HCT116 (cell line): ENCODE measurements at regions not wholly inside any gene's neighbourhood (a gene's known extent, or its start where the extent isn't known, plus 50 kb on each side); places are given as distances from the start of the nearest gene placed in this dataset.

Experiments
- ATAC-seq: fragments of 200-7000 bp; cut with Tn5 transposase; 2 replicates; pipeline ENCODE4 v1.9.1; 2020; ENCODE audit warnings: mild to moderate bottlenecking, moderate library complexity
- BruUV-seq: library from RNA; stranded (reverse); fragments of 400-500 nt; replicated peaks from 2 replicates; lab custom pipeline; 2021; lab: Mats Ljungman, UMichigan
- CTCF ChIA-PET: fragments of 300-600 bp; sonication (Branson Sonifier 250); formaldehyde crosslinking; loops from one replicate; lab custom pipeline; 2021; ENCODE audit warnings: antibody characterized with exemption; lab: Charles Lee
- POLR2A ChIA-PET: fragments of 300-600, 350-600 bp; sonication (Branson Sonifier 250); formaldehyde crosslinking; loops from one replicate; lab custom pipeline; 2021; ENCODE audit warnings: antibody characterized with exemption; lab: Charles Lee
- RAD21 ChIA-PET, 2 experiments: fragments of 300-600 bp; sonication (Branson Sonifier 250); formaldehyde crosslinking; loops; one replicate each; lab custom pipeline; 2023; ENCODE audit warnings: low total read pairs in 2 of 2; ENCODE audit not compliant: uncharacterized antibody in 2 of 2, unreplicated experiment in 2 of 2, low non-redundant PET in 1 of 2; lab: Charles Lee
- DNase-seq: peaks from one replicate; pipeline ENCODE4 v3.0.0-alpha.2; 2010; ENCODE audit warnings: low read depth, low spot score
- H2AFZ ChIP-seq: fragments of 200-600 bp; shearing (Covaris generic), sonication (generic); 2 replicates; pipeline ENCODE4 v1.6.1; 2017; ENCODE audit warnings: low read depth, mixed run types, mixed read lengths, antibody characterized with exemption, low read length; ENCODE audit not compliant: poor library complexity, severe bottlenecking
- H3K27ac ChIP-seq: 2 replicates; pipeline ENCODE4 v1.5.1; 2012; ENCODE audit warnings: low read depth, low read length
- H3K27me3 ChIP-seq: fragments of 200-600 bp; sonication (generic); 2 replicates; pipeline ENCODE4 v1.6.1; 2016; ENCODE audit warnings: mixed run types, low read length, mixed read lengths; ENCODE audit not compliant: insufficient read depth
- H3K36me3 ChIP-seq, 2 experiments: fragments of 200-500 bp in 1 of 2; fragments of 200-600 bp in 1 of 2; sonication (Bioruptor generic) in 1 of 2; sonication (generic) in 1 of 2; 2 replicates each; pipeline versions ENCODE4 v1.5.1 to v1.6.1; 2014 to 2016; ENCODE audit warnings: low read length in 2 of 2, inconsistent platforms in 1 of 2, mixed read lengths in 1 of 2, mixed run types in 1 of 2; ENCODE audit not compliant: insufficient read depth in 2 of 2, control insufficient read depth in 1 of 2
- H3K4me1 ChIP-seq, 2 experiments: fragments of 200-600 bp in 1 of 2; sonication (generic) in 1 of 2; 2 replicates each; pipeline versions ENCODE4 v1.5.1 to v1.6.1; 2012 to 2017; ENCODE audit warnings: low read length in 2 of 2, inconsistent platforms in 1 of 2, mild to moderate bottlenecking in 1 of 2, mixed read lengths in 1 of 2, mixed run types in 1 of 2, moderate library complexity in 1 of 2; ENCODE audit not compliant: insufficient read depth in 2 of 2, control insufficient read depth in 1 of 2
- H3K4me2 ChIP-seq: fragments of 200-600 bp; sonication (generic); 2 replicates; pipeline ENCODE4 v1.6.1; 2017; ENCODE audit warnings: mixed run types, low read length, mixed read lengths
- H3K4me3 ChIP-seq, 2 experiments: fragments of 200-600 bp in 1 of 2; sonication (generic) in 1 of 2; replicated peaks in 1 of 2; 2 replicates each; pipeline ENCODE4 v1.5.1; 2011 to 2016; ENCODE audit warnings: low read length in 2 of 2, control low read depth in 1 of 2, low read depth in 1 of 2, mild to moderate bottlenecking in 1 of 2, mixed read lengths in 1 of 2, mixed run types in 1 of 2
- H3K79me2 ChIP-seq: fragments of 200-600 bp; sonication (generic); 2 replicates; pipeline ENCODE4 v1.6.1; 2017; ENCODE audit warnings: mild to moderate bottlenecking, mixed run types, low read length, moderate library complexity, mixed read lengths; ENCODE audit not compliant: insufficient read depth
- H3K9ac ChIP-seq: fragments of 200-600 bp; sonication (generic); 2 replicates; pipeline ENCODE4 v1.6.1; 2016; ENCODE audit warnings: low read length, mixed read lengths
- H3K9me2 ChIP-seq: fragments of 200-600 bp; sonication (generic), shearing (Covaris generic); 2 replicates; pipeline ENCODE4 v1.6.1; 2017; ENCODE audit warnings: mixed run types, mild to moderate bottlenecking, moderate library complexity; ENCODE audit not compliant: insufficient read depth
- H3K9me3 ChIP-seq, 2 experiments: fragments of 200-500 bp in 1 of 2; fragments of 200-600 bp in 1 of 2; sonication (Bioruptor generic) in 1 of 2; sonication (generic) in 1 of 2; 2 replicates each; pipeline ENCODE4 v1.6.1; 2014 to 2017; ENCODE audit warnings: low read length in 2 of 2, mixed read lengths in 2 of 2, inconsistent platforms in 1 of 2, low read depth in 1 of 2, mild to moderate bottlenecking in 1 of 2, mixed run types in 1 of 2, moderate library complexity in 1 of 2; ENCODE audit not compliant: control insufficient read depth in 1 of 2, insufficient read depth in 1 of 2
- H4K20me1 ChIP-seq: fragments of 200-600 bp; sonication (generic), shearing (Covaris generic); 2 replicates; pipeline ENCODE4 v1.6.1; 2017; ENCODE audit warnings: mixed run types, mild to moderate bottlenecking, moderate library complexity; ENCODE audit not compliant: insufficient read depth
- CEBPB ChIP-seq: IDR thresholded peaks from 2 replicates; pipeline ENCODE4 v1.6.1; 2012; ENCODE audit warnings: low read depth
- EGR1 ChIP-seq: IDR thresholded peaks from 2 replicates; pipeline ENCODE4 v1.6.1; 2012; ENCODE audit warnings: low read depth
- EZH2phosphoT487 ChIP-seq: fragments of 200-600 bp; IDR thresholded peaks from 2 replicates; pipeline ENCODE4 v1.6.1; 2018; ENCODE audit warnings: antibody characterized with exemption, borderline replicate concordance
- RAD21 ChIP-seq: IDR thresholded peaks from 2 replicates; pipeline ENCODE4 v1.6.1; 2012; ENCODE audit warnings: low read depth, mild to moderate bottlenecking
- REST ChIP-seq: IDR thresholded peaks from 2 replicates; pipeline ENCODE4 v1.6.1; 2012; ENCODE audit warnings: low read depth
- TCF7L2 ChIP-seq: IDR thresholded peaks from 2 replicates; pipeline ENCODE4 v1.7.0; 2011; ENCODE audit warnings: borderline replicate concordance, inconsistent platforms; ENCODE audit not compliant: insufficient read depth, insufficient read length; ENCODE audit errors: extremely low read depth
- intact Hi-C: fragments of 100-400 bp; cut with micrococcal nuclease; formaldehyde crosslinking; loops from 2 replicates; pipeline ENCODE4 v1.10.0; 2022

GRCh38 chr2:60230596-60230995 is 322.9 kb downstream of the BCL11A start:
- ChIA-PET RAD21 (no interaction called here), POLR2A (no interaction called here)
- H3K9me3 ChIP-seq, result no peaks in the 10 kb centered on the region

More at GRCh38 chr2:60230596-60230995, 322.9 kb downstream of the BCL11A start:
- Histone ChIP-seq H3K9ac (no peak overlapping the region), H3K27me3 (no peaks in the 10 kb centered on the region), H3K9me2 (no peaks in the 10 kb centered on the region)
- TF ChIP-seq RAD21, result no peak
- TF ChIP-seq TCF7L2, result no peak
- TF ChIP-seq REST, result no peak
- no peak for TF ChIP-seq EGR1
- no peak for TF ChIP-seq EZH2phosphoT487
- no peak for TF ChIP-seq CEBPB
- TF ChIP-seq, all 23 proteins: peak for 0
- no peak for DNase-seq
- no peaks in the 10 kb centered on the region for H4K20me1 ChIP-seq
- H3K27ac ChIP-seq, result no peak overlapping the region
- no peak overlapping the region for H3K4me3 ChIP-seq
- H3K4me1 ChIP-seq, result no peaks in the 10 kb centered on the region
- no peaks in the 10 kb centered on the region for H3K36me3 ChIP-seq
- CTCF ChIA-PET, result no interaction called here
- intact Hi-C loops, result no loop called here
- no peaks in the 10 kb centered on the region for H3K79me2 ChIP-seq
- H2AFZ ChIP-seq, result no peak overlapping the region
- H3K4me2 ChIP-seq, result no peak overlapping the region
- no TSS peak for BruUV-seq
- no peak for ATAC-seq
